Ascending aorta (tissue), 2 donors: ENCODE measurements at regions not wholly inside any gene's neighbourhood (a gene's known extent, or its start where the extent isn't known, plus 50 kb on each side); places are given as distances from the start of the nearest gene placed in this dataset.
A peak's percentile ranks its signal among the peaks of the same experiment; 100 is the strongest.

Source experiments
- DNase-seq, 2 donors: peaks; one replicate each; pipeline ENCODE4 v3.0.0-alpha.2; 2019; ENCODE audit warnings: low spot score in 2 of 2
- H3K27ac ChIP-seq, 2 donors: fragments of 200-600 bp; sonication (generic); one replicate each; pipeline ENCODE4 v1.5.1; 2016 to 2017; ENCODE audit warnings: mild to moderate bottlenecking in 1 of 2
- H3K27me3 ChIP-seq: fragments of 200-600 bp; sonication (generic); one replicate; pipeline ENCODE4 v1.5.1; 2017
- H3K36me3 ChIP-seq, 2 donors: fragments of 200-600 bp; sonication (generic); one replicate each; pipeline ENCODE4 v1.5.1; 2016
- H3K4me1 ChIP-seq, 2 donors: fragments of 200-600 bp; sonication (generic); one replicate each; pipeline ENCODE4 v1.5.1; 2016 to 2017; ENCODE audit warnings: mild to moderate bottlenecking in 1 of 2
- H3K4me3 ChIP-seq, 2 donors: fragments of 200-600 bp; sonication (generic); one replicate each; pipeline ENCODE4 v1.5.1; 2016 to 2017; ENCODE audit warnings: mild to moderate bottlenecking in 1 of 2
- H3K9me3 ChIP-seq, 2 donors: fragments of 200-600 bp; sonication (generic); one replicate each; pipeline ENCODE4 v1.5.1; 2016
- CTCF ChIP-seq, 3 experiments: fragments of 200-600 bp in 2 of 3; fragments of 450-650 bp in 1 of 3; sonication (generic) in 2 of 3; IDR thresholded peaks; one replicate each; pipeline ENCODE4 v1.5.1; 2016 to 2019; ENCODE audit warnings: antibody characterized with exemption in 3 of 3, mild to moderate bottlenecking in 1 of 3, moderate library complexity in 1 of 3
- intact Hi-C: fragments of 100-400 bp; cut with DNase I; formaldehyde crosslinking; loops from one replicate; pipeline ENCODE4 v1.15.1; 2023

GRCh38 chr1:184152434-184152898 is 100.9 kb downstream of the TSEN15 start:
- intact Hi-C loops, result no loop called here
- TF ChIP-seq CTCF (IDR thresholded peaks at IDR 0.05), result no peak
- no peaks in the 10 kb centered on the region for H3K27me3 ChIP-seq
- H3K36me3 ChIP-seq, result no peaks in the 10 kb centered on the region
- DNase-seq, result no peak
- peak overlapping the region; percentile 28 to 40 for H3K27ac ChIP-seq
- peak overlapping the region; percentile 30 to 36 for H3K4me3 ChIP-seq
- H3K4me1 ChIP-seq, result no peaks in the 10 kb centered on the region
- H3K9me3 ChIP-seq, result no peaks in the 10 kb centered on the region

GRCh38 chr1:184152974-184153373 is 101.4 kb downstream of the TSEN15 start:
- peak overlapping the region; percentile 30 to 36 for H3K4me3 ChIP-seq
- intact Hi-C loops, result no loop called here
- no peaks in the 10 kb centered on the region for H3K4me1 ChIP-seq
- DNase-seq, result no peak
- no peaks in the 10 kb centered on the region for H3K9me3 ChIP-seq
- no peaks in the 10 kb centered on the region for H3K27me3 ChIP-seq
- TF ChIP-seq CTCF (IDR thresholded peaks at IDR 0.05), result no peak
- no peaks in the 10 kb centered on the region for H3K36me3 ChIP-seq
- H3K27ac ChIP-seq, result peak overlapping the region; percentile 28 to 40

GRCh38 chr1:184153731-184154130 is 102.2 kb downstream of the TSEN15 start:
- TF ChIP-seq CTCF (IDR thresholded peaks at IDR 0.05), result no peak
- no peaks in the 10 kb centered on the region for H3K36me3 ChIP-seq
- no peak overlapping the region for H3K27ac ChIP-seq
- H3K4me3 ChIP-seq, result no peak overlapping the region
- no peak for DNase-seq
- no peaks in the 10 kb centered on the region for H3K27me3 ChIP-seq
- no peaks in the 10 kb centered on the region for H3K9me3 ChIP-seq
- intact Hi-C loops, result no loop called here
- H3K4me1 ChIP-seq, result no peaks in the 10 kb centered on the region

- Histone ChIP-seq H3K27me3 (no peaks in the 10 kb centered on the region), H3K9me3 (no peaks in the 10 kb centered on the region), H3K27ac (no peak overlapping the region), H3K4me3 (no peak overlapping the region), H3K4me1 (no peaks in the 10 kb centered on the region), H3K36me3 (no peaks in the 10 kb centered on the region)
- TF ChIP-seq CTCF (IDR thresholded peaks at IDR 0.05), result no peak
- intact Hi-C loops, result no loop called here
- DNase-seq, result no peak
These were observed 105.2 kb downstream of the TSEN15 start for GRCh38 chr1:184156521-184157393.

- Histone ChIP-seq H3K27me3 (no peaks in the 10 kb centered on the region), H3K4me1 (no peaks in the 10 kb centered on the region), H3K27ac (no peak overlapping the region), H3K4me3 (no peak overlapping the region), H3K9me3 (no peaks in the 10 kb centered on the region), H3K36me3 (no peaks in the 10 kb centered on the region)
- TF ChIP-seq CTCF (IDR thresholded peaks at IDR 0.05), result no peak
- no peak for DNase-seq
- intact Hi-C loops, result no loop called here
These were observed 105.8 kb downstream of the TSEN15 start for GRCh38 chr1:184157394-184157742.
